Sigmoid colon (tissue), 4 donors: ENCODE measurements at regions not wholly inside any gene's neighbourhood (a gene's known extent, or its start where the extent isn't known, plus 50 kb on each side); places are given as distances from the start of the nearest gene placed in this dataset.

Experiments used
- POLR2AphosphoS5 ChIP-seq, 4 donors: sonication (generic); formaldehyde crosslinking; IDR thresholded peaks; one replicate each; pipeline ENCODE4 v1.6.1; 2017; ENCODE audit warnings: antibody characterized with exemption in 4 of 4
- TF ChIP-seq, protein P1 (sequence below), 4 experiments: fragments of 450-650 bp in 3 of 4; fragments of 200-600 bp in 1 of 4; IDR thresholded peaks; one replicate each; pipeline ENCODE4 v1.5.1; 2016 to 2019; ENCODE audit warnings: antibody characterized with exemption in 4 of 4, mild to moderate bottlenecking in 3 of 4, moderate library complexity in 2 of 4

- TF ChIP-seq, protein P1, sequence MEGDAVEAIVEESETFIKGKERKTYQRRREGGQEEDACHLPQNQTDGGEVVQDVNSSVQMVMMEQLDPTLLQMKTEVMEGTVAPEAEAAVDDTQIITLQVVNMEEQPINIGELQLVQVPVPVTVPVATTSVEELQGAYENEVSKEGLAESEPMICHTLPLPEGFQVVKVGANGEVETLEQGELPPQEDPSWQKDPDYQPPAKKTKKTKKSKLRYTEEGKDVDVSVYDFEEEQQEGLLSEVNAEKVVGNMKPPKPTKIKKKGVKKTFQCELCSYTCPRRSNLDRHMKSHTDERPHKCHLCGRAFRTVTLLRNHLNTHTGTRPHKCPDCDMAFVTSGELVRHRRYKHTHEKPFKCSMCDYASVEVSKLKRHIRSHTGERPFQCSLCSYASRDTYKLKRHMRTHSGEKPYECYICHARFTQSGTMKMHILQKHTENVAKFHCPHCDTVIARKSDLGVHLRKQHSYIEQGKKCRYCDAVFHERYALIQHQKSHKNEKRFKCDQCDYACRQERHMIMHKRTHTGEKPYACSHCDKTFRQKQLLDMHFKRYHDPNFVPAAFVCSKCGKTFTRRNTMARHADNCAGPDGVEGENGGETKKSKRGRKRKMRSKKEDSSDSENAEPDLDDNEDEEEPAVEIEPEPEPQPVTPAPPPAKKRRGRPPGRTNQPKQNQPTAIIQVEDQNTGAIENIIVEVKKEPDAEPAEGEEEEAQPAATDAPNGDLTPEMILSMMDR (IDR thresholded peaks at IDR 0.05): no peak
- TF ChIP-seq POLR2AphosphoS5 (IDR thresholded peaks at IDR 0.05): no peak
Measured at GRCh38 chr18:75928706-75929105, 501.2 kb upstream of the SMIM21 start.
